ENCODE measurements at regions not wholly inside any gene's neighbourhood (a gene's known extent, or its start where the extent isn't known, plus 50 kb on each side); places are given as distances from the start of the nearest gene placed in this dataset.

DNA sequence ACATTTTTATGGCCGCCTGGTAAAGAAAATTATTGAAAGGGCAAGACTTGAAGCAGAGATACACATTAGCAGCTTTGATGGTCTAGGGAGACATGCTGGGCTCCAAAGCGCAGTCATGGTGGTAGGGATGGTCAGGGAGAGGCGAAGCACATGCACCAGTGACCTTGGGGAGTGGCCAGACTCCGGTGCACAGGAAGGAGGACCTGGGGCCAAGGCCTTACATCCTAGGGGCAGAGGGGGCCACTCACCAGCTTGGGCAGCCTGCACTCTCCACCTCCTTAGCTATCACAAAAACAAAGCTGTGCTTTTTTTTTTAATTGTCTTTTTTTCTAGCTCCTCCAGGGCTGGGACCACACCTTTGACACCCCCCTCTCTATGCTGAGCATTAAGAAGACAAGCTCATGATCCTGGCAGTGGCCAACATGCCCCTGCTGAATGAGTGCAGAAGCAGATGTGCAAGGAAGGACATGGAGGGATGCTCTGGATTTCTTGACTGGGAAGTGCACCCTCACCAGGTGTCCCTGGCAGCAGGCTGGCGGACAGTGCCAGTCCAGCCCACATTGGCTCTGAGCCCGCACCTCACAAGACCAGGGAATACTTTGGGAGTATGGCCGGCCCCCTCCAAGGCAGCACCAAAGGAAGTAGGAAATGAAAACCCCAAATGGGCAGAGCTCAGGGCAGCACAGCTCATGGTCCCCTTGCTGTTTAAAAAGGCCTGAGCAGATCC lies 619.9 kb downstream of the TBC1D22A start:
- H3K27ac Mint-ChIP-seq: peak overlapping the region in 1 of 3 donors; percentile 52
- Histone ChIP-seq H3K4me3 (ENCODE audit: low read depth, low read length) (no peak overlapping the region), H3K27ac (ENCODE audit: insufficient read depth, low read length, poor library complexity, severe bottlenecking) (no peak overlapping the region), H3K9me3 (ENCODE audit: control insufficient read depth in 2 of 2, low read length in 2 of 2) (no peaks in the 10 kb centered on the region), H3K36me3 (ENCODE audit: control insufficient read depth, insufficient read depth, low read length) (no peaks in the 10 kb centered on the region), H3K4me1 (ENCODE audit: control insufficient read depth, insufficient read depth, low read length, poor library complexity, severe bottlenecking) (no peaks in the 10 kb centered on the region), H3K27me3 (ENCODE audit: control insufficient read depth, insufficient read depth, low read length) (no peaks in the 10 kb centered on the region)
- ATAC-seq (ENCODE audit: low read depth in 2 of 2): no peak
- no peak overlapping the region for H3K4me3 Mint-ChIP-seq
- no peaks in the 10 kb centered on the region for H3K4me1 Mint-ChIP-seq
- DNase-seq: no peak
- peaks cover 0 to 5% (median 0%) of the 10 kb centered on the region in 7 donors for H3K9me3 Mint-ChIP-seq
- H3K36me3 Mint-ChIP-seq: peaks cover 3% of the 10 kb centered on the region
- H3K27me3 Mint-ChIP-seq: no peaks in the 10 kb centered on the region

DNA sequence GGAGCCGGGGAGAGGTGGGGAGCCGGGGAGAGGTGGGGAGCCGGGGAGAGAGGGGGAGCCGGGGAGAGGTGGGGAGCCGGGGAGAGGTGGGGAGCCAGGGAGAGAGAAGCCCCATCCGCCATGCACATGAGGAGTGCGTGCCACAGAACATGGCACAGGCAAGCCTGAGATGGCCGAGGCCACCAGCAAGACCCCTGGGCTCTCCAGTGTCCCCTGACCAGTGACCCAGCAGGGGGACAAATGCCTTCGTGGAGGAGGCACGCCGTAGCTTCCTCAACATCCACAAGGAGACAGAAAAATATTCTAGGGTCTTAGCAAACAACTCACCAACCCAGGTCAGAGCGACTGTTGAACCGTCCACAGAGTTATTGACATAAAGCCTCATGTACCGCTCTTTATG lies 618.8 kb downstream of the TBC1D22A start:
- Histone ChIP-seq H3K36me3 (ENCODE audit: control insufficient read depth, insufficient read depth, low read length) (no peaks in the 10 kb centered on the region), H3K4me3 (ENCODE audit: low read depth, low read length) (no peak overlapping the region), H3K27ac (ENCODE audit: insufficient read depth, low read length, poor library complexity, severe bottlenecking) (no peak overlapping the region), H3K9me3 (ENCODE audit: control insufficient read depth in 2 of 2, low read length in 2 of 2) (no peaks in the 10 kb centered on the region), H3K27me3 (ENCODE audit: control insufficient read depth, insufficient read depth, low read length) (no peaks in the 10 kb centered on the region), H3K4me1 (ENCODE audit: control insufficient read depth, insufficient read depth, low read length, poor library complexity, severe bottlenecking) (no peaks in the 10 kb centered on the region)
- no peak overlapping the region for H3K27ac Mint-ChIP-seq
- no peak overlapping the region for H3K4me3 Mint-ChIP-seq
- peaks cover 3% of the 10 kb centered on the region for H3K36me3 Mint-ChIP-seq
- ATAC-seq (ENCODE audit: low read depth in 2 of 2) (no peak), DNase-seq (no peak)
- H3K27me3 Mint-ChIP-seq: no peaks in the 10 kb centered on the region
- H3K9me3 Mint-ChIP-seq: peaks cover 0 to 5% (median 0%) of the 10 kb centered on the region in 7 donors
- H3K4me1 Mint-ChIP-seq: no peaks in the 10 kb centered on the region

GRCh38 chr22:47380692-47381091 lies 618.2 kb downstream of the TBC1D22A start:
- H3K27ac ChIP-seq (ENCODE audit: insufficient read depth, low read length, poor library complexity, severe bottlenecking): no peak overlapping the region
- no peak overlapping the region for H3K4me3 Mint-ChIP-seq
- no peaks in the 10 kb centered on the region for H3K27me3 ChIP-seq (ENCODE audit: control insufficient read depth, insufficient read depth, low read length)
- H3K36me3 Mint-ChIP-seq: peaks cover 3% of the 10 kb centered on the region
- H3K9me3 Mint-ChIP-seq: peaks cover 0 to 5% (median 0%) of the 10 kb centered on the region in 7 donors
- DNase-seq (no peak), ATAC-seq (ENCODE audit: low read depth in 2 of 2) (no peak)
- H3K36me3 ChIP-seq (ENCODE audit: control insufficient read depth, insufficient read depth, low read length): no peaks in the 10 kb centered on the region
- H3K27me3 Mint-ChIP-seq: peaks cover 1% of the 10 kb centered on the region
- H3K9me3 ChIP-seq (ENCODE audit: control insufficient read depth in 2 of 2, low read length in 2 of 2): no peaks in the 10 kb centered on the region
- no peak overlapping the region for H3K4me3 ChIP-seq (ENCODE audit: low read depth, low read length)
- H3K27ac Mint-ChIP-seq: no peak overlapping the region
- H3K4me1 Mint-ChIP-seq: no peaks in the 10 kb centered on the region
- no peaks in the 10 kb centered on the region for H3K4me1 ChIP-seq (ENCODE audit: control insufficient read depth, insufficient read depth, low read length, poor library complexity, severe bottlenecking)

DNA sequence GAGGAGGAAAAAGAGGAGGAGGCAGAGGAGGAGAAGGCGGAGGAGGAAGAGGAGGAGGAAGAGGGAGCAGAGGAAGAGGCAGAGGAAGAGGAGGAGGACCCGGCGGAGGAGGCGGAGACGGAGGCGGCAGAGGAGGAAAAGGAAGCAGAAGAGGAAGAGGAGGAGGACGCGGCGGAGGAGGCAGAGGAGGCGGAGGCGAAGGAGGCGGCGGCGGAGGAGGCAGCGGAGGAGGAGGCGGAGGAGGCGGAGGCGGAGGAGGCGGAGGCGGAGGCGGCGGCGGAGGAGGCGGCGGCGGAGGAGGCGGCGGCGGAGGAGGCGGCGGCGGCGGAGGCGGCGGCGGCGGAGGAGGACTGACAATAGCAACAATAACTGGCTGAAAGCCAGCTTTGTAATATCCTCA lies 616.6 kb downstream of the TBC1D22A start:
- ATAC-seq (ENCODE audit: low read depth in 2 of 2): no peak
- Mint-ChIP-seq H3K4me1 (no peaks in the 10 kb centered on the region), H3K27me3 (peaks cover 5% of the 10 kb centered on the region), H3K27ac (no peak overlapping the region), H3K36me3 (peaks cover 3% of the 10 kb centered on the region), H3K4me3 (no peak overlapping the region), H3K9me3 (peaks cover 0 to 5% (median 0%) of the 10 kb centered on the region in 7 donors)
- Histone ChIP-seq H3K27ac (ENCODE audit: insufficient read depth, low read length, poor library complexity, severe bottlenecking) (no peak overlapping the region), H3K27me3 (ENCODE audit: control insufficient read depth, insufficient read depth, low read length) (no peaks in the 10 kb centered on the region), H3K9me3 (ENCODE audit: control insufficient read depth in 2 of 2, low read length in 2 of 2) (no peaks in the 10 kb centered on the region), H3K36me3 (ENCODE audit: control insufficient read depth, insufficient read depth, low read length) (no peaks in the 10 kb centered on the region), H3K4me3 (ENCODE audit: low read depth, low read length) (no peak overlapping the region), H3K4me1 (ENCODE audit: control insufficient read depth, insufficient read depth, low read length, poor library complexity, severe bottlenecking) (no peaks in the 10 kb centered on the region)
- DNase-seq: no peak

DNA sequence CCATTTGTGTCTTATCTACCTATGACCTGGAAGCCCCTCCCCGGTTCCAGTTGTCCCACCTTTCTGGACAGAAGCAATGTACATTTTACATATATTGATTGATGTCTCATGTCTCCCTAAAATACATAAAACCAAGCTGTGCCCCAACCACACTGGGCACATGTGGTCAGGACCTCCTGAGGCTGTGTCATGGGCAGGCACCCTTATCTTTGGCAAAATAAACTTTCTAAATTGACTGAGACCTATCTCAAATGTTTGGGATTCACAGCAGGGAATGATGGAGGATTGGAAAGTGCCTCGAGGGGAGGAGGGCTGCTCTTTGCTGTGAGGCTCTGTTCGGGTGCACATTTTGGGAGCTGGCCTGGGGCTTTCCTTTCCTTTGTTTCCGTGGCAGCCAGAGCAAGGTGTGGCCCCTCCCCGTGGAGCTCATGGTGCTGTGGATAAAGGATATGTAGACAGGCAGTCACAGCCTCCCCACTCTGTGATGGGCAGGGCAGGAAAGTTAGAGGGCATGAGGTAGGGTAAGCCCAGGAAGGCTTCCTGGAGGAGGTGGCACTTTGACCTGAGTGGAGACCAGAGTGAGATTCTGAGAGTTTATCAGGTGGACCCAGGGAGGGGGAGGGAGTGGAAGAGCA lies 615.6 kb downstream of the TBC1D22A start:
- Histone ChIP-seq H3K4me3 (ENCODE audit: low read depth, low read length) (no peak overlapping the region), H3K27me3 (ENCODE audit: control insufficient read depth, insufficient read depth, low read length) (no peaks in the 10 kb centered on the region), H3K36me3 (ENCODE audit: control insufficient read depth, insufficient read depth, low read length) (no peaks in the 10 kb centered on the region), H3K4me1 (ENCODE audit: control insufficient read depth, insufficient read depth, low read length, poor library complexity, severe bottlenecking) (no peaks in the 10 kb centered on the region), H3K9me3 (ENCODE audit: control insufficient read depth in 2 of 2, low read length in 2 of 2) (no peaks in the 10 kb centered on the region), H3K27ac (ENCODE audit: insufficient read depth, low read length, poor library complexity, severe bottlenecking) (no peak overlapping the region)
- Mint-ChIP-seq H3K36me3 (peaks cover 3% of the 10 kb centered on the region), H3K4me3 (no peak overlapping the region), H3K27ac (peak overlapping the region in 1 of 3 donors; percentile 87), H3K4me1 (no peaks in the 10 kb centered on the region), H3K27me3 (peaks cover 5% of the 10 kb centered on the region), H3K9me3 (peaks cover 0 to 6% (median 0%) of the 10 kb centered on the region in 7 donors)
- DNase-seq (no peak), ATAC-seq (ENCODE audit: low read depth in 2 of 2) (no peak)

GRCh38 chr22:47376901-47377505 lies 614.6 kb downstream of the TBC1D22A start:
- ATAC-seq (ENCODE audit: low read depth in 2 of 2) (no peak), DNase-seq (no peak)
- H3K27ac Mint-ChIP-seq: no peak overlapping the region
- Histone ChIP-seq H3K36me3 (ENCODE audit: control insufficient read depth, insufficient read depth, low read length) (no peaks in the 10 kb centered on the region), H3K4me1 (ENCODE audit: control insufficient read depth, insufficient read depth, low read length, poor library complexity, severe bottlenecking) (no peaks in the 10 kb centered on the region), H3K4me3 (ENCODE audit: low read depth, low read length) (no peak overlapping the region), H3K9me3 (ENCODE audit: control insufficient read depth in 2 of 2, low read length in 2 of 2) (no peaks in the 10 kb centered on the region), H3K27ac (ENCODE audit: insufficient read depth, low read length, poor library complexity, severe bottlenecking) (no peak overlapping the region), H3K27me3 (ENCODE audit: control insufficient read depth, insufficient read depth, low read length) (no peaks in the 10 kb centered on the region)
- no peak overlapping the region for H3K4me3 Mint-ChIP-seq
- H3K36me3 Mint-ChIP-seq: peaks cover 3% of the 10 kb centered on the region
- H3K4me1 Mint-ChIP-seq: no peaks in the 10 kb centered on the region
- H3K9me3 Mint-ChIP-seq: peaks cover 0 to 6% (median 0%) of the 10 kb centered on the region in 7 donors
- peaks cover 5% of the 10 kb centered on the region for H3K27me3 Mint-ChIP-seq

DNA sequence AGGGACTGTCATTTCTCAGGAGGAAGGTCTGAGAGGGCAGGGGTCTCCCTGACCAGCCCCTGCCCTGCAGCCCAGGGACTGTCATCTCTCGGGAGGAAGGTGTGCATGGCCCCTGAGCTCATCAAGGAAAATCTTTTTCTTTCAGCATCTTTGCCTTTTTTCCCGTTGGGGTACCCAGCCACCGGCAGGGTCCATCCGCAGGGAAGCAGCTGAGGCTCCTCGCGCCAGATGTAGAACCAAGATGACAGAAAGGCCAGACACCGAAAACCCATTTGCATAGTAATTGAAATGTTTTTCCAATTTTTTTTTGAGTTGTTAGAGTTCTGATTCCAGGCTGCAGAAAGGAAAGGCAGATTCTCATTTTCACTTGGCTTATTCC lies 613.9 kb downstream of the TBC1D22A start:
- DNase-seq: no peak
- Mint-ChIP-seq H3K4me3 (no peak overlapping the region), H3K9me3 (peaks cover 0 to 6% (median 0%) of the 10 kb centered on the region in 7 donors), H3K27me3 (peaks cover 5% of the 10 kb centered on the region), H3K27ac (no peak overlapping the region), H3K4me1 (no peaks in the 10 kb centered on the region), H3K36me3 (peaks cover 3% of the 10 kb centered on the region)
- Histone ChIP-seq H3K9me3 (ENCODE audit: control insufficient read depth in 2 of 2, low read length in 2 of 2) (no peaks in the 10 kb centered on the region), H3K27me3 (ENCODE audit: control insufficient read depth, insufficient read depth, low read length) (no peaks in the 10 kb centered on the region), H3K36me3 (ENCODE audit: control insufficient read depth, insufficient read depth, low read length) (no peaks in the 10 kb centered on the region), H3K27ac (ENCODE audit: insufficient read depth, low read length, poor library complexity, severe bottlenecking) (no peak overlapping the region), H3K4me1 (ENCODE audit: control insufficient read depth, insufficient read depth, low read length, poor library complexity, severe bottlenecking) (no peaks in the 10 kb centered on the region), H3K4me3 (ENCODE audit: low read depth, low read length) (no peak overlapping the region)
- no peak for ATAC-seq (ENCODE audit: low read depth in 2 of 2)
